NCI-H524 treated with DMSO at 0.1 percent for 48 hours (cell line): ENCODE measurements at regions not wholly inside any gene's neighbourhood (a gene's known extent, or its start where the extent isn't known, plus 50 kb on each side); places are given as distances from the start of the nearest gene placed in this dataset.

ENCODE experiments used
- DNase-seq: peaks from one replicate; lab custom pipeline; 2025; lab: John Stamatoyannopoulos, UW

DNA sequence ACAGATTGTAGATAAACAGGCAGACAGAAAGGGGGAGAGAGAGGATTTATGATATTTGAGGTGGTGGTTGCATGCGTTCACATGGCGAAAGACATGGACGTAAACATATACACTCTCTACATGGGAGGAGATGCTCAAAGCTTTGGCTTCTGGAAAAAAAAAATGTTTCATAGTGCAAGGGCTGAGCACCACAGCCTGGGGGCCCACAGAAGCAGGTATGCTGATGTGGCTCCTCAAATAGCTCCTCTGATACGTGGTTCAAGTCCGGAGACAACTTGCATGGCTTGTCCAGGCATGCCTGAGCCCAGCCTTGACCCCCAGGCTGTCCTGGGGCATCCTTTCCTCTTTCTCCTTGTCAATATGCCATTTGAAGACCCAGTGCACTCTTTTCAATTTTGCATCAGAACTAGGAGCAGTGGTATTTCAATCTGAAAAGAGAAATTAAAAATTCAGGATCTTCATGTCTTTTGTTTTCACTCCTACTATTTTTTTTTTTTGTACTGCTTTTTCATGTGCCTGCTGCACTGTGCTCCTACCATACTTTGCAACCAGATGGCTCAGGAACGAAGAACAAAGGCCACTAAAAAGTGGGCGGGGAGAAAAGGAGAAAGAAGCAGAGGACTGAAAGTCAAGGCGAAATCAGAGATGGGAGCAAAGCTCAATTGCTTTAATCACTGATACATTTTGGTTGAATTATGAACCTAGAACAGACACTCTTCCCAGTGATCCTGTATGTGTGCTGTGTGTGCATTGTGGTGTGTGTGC lies 495.7 kb upstream of the TCF4 start:
- peak; percentile 28 for DNase-seq

DNA sequence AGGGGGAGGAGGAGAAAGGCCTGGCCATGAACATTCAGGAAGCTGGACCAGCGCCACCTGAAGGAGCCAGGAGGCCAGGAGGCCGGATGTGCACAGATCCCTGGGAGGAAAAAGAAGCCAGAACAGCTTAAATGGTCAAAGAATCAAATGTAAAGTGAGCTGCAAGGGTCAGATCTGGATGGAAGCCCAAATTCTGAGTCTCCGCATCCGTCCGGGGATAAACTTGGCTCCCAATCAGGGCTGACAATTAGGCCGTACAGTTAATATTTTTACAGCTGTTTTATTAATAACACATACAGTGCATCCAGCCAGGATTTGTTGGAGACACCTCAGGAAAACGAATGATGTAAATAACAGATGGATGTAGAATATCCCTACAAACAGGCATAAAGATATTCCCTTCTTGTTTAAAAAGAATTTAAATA lies 495.1 kb upstream of the TCF4 start:
- no peak for DNase-seq

DNA sequence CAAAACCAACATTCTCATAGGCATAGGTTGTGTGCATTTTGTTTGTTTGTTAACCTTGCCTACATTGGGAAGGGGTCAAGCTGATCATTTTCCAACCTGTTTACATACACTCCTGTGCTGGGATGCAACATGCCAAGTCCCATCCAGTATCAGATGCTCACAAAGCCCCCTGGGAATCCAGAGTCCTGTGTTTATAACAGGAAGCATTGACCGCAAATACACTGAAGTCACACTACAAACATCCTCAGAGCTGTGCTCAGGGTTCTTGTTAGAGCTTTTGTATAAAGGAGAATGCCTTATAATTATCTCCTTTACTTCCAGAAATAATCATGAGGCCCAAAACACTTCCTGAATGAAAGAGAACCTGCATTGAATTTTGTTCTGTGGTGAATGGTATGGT lies 488.7 kb upstream of the TCF4 start:
- no peak for DNase-seq

DNA sequence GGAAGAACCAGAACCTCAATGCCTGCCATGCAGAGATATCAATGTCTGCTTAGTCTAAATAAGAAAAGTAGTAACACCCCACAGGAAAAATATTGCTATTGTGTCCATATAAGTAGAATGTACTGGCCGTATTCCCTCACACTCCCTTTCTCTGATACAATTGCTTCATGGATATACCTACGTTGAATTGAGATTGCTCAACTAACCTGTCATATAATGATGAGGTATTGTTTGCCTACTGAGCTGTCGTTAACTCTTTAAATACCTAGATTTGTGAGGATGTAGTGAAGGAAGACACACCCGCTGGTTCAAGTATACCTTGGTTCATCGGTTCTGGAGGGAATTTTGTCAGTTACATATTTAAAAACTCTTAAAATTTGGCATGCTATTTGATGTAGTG lies 480.7 kb upstream of the TCF4 start:
- DNase-seq: no peak

DNA sequence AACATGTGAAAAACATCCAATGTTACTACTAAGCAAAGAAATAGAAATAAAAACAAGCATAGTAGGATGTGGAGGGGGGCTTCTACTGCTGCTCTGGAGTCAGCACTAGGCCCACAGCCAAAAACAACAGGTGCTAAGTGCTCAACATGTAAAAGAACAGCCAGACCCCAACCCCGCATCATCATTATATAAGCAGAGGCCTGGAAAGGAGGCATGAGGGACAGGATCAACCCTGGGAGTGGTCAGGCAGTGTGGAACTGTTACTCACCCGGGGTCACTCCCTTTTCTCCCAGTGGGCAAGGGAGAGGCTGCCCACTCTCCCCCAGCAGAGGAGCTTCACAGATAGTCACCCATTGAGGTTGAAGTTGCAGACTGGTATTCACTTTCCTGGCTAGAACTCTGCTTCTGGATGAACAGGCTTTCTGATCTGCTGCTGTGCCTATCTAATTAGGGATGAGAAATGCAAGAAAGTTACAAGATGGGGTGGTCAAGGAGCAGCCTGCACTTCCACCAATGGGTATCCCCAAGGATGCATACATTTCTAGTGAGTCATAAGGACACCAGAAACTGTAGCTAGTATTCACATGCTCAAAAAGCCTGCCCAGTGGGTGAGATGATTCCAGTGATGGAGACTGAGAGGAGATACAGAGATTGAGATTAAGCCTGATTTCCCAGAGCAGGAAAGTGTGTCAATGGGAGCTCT lies 480.1 kb upstream of the TCF4 start:
- no peak for DNase-seq

DNA sequence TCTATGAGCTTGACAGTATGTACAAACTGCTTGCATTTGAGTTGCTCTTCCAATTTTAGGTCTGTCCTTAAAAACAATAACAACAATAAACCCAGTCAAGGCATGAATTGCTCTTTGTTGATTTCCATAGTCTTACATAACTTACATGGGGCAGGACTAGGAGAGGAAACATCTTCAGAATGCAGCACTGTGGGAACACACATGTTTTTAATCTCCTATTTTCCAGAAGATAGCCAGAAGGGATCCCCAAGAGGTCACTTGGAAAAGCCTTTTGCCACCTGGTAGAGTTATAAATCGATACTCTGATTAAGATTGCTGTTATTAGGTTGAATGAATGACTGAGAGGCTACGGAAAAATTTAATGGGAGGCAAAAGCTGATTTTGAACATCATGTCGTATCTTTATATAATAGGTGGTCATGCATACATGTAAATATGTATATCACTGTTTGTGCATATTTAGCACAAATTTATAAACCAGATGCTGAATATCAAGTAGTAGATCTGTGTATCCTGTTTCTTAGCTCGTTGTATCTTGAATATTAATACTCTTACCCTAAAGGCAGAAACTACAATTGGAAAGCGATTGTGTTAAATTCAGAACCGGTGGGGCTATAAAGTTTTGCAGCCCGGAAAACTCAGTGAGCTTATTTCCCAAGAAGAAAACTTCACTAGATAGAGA lies 479.4 kb upstream of the TCF4 start:
- DNase-seq: no peak

DNA sequence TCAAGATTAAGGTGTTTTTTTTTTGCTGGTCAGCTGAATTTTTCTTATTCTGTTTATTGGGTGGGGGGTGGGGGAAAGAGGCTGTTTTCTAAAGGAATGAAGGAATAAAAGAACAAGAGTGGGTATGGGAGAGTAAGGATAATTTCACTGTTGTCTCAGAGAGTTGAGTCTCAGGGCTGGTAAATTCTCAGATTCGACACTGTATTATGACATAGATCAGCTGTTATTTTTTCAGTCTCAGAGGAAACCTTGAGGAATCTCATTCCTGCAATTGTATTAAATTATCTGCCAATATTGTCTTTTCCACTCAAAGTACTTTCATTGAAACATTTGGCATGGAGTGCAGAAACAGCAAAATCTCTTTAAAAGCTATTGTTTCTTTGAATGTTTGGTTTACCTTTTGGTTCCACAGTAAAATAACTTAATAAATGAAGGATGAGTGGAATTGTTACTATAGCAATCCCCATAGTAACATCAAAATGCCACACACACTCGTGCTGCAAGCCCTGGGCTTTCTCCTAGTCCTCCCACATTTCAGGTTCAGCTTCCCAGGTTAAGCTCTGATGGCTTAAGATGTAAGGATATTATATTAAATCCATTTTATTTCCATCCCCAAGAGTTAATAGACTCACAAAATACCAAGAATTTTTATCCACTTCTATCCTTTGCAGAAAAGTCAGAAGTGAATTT lies 478.7 kb upstream of the TCF4 start:
- no peak for DNase-seq

DNA sequence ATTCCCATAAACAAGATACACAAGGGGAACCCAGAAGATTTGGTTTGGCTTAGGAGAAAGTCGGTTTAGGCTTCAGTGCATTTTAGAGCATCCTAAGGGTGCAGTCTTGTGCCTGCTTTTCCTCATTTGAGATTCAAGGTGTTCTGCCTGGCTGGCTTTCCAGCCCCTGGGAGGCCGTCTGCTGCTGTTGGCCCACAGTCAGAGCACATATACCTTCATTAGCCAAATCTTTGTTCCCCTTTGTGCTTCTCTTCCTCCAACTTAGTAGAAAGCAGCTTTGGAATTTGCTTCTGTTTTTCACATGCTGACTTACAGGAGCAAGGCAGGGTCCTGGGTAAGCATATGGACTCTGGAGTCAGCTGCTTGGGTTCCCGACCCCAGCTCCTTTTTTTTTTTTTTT lies 477.1 kb upstream of the TCF4 start:
- DNase-seq: no peak

DNA sequence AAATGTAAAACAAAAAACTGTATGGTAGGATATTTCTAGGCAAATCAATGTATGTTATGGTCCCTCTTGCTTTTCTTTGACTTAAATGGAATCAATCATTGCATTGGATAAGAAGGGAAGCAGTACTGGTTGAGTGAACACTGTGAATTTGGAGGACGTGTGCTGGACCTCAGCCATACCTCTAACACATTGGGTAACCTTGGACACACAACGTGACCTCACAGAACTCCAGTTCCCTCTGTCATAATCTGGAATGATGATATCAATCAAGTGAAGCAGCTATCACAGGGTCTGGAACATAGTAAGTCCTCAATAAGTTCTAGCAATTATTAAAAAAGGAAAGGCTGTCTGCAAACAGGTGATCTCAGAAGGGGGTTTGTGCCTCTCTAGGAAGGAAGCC lies 474.9 kb upstream of the TCF4 start:
- DNase-seq: no peak

DNA sequence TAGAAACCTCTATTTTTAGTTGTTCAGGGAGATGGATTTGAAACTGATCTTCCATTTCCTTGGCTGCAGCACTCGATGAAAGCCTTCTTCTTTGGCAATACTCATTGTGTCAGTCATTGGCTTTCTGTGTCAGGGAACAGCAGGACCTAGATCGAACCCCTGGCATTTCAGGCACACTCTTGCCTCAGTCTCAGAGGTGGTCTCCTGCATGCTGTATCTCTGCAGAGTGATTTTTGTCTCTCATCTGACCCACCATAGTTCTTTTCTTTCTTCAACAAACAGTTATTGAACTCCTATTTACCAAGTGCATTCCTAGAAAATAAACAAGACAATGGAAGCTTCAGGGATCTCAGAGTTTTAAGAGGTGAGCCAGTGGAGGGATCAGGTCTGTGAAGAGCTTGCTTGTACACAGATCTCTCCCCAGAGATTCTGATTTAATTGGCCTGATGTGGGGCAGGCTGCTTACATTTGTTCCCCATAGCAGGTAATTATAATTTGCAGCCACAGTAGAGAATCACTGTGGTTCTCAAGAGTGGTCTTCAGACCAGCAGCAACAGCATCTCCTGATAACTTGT lies 473.1 kb upstream of the TCF4 start:
- no peak for DNase-seq

DNA sequence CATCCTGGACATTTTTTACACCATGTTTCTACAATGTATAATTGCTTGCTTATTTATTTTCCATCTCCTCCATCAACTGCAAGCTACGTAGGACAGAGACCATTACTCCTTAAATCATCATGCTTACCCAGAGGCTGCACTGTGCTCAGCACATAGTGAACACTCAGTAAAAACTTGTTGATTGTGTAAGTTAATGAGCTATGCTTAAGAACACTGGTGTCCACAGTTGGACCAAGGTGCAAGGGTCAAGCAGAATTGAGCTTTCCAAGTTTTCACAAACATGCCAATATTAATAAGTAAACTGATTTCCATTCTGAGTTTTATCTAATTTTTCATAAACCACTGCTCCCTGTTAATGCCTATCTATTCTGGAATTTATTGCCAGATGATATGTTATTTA lies 464.2 kb upstream of the TCF4 start:
- no peak for DNase-seq

DNA sequence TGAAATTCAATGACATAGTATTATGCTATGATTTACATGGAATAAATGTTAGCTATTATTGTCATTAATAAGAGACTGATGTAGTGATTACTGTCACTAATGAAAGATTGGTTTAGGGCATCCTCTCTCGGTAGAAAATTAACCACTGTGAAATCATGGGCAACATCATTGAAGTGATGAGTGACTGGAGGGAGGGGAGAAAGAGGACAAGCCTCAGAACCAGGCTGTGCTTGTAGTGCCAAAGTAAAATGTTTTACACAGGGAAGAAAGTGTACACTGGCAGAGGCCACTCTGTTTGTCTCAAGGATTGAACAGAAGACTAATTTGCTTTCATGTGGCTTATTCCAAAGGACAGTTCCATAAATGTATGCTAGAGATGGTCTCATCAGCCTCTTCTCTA lies 456.2 kb upstream of the TCF4 start:
- DNase-seq: no peak

DNA sequence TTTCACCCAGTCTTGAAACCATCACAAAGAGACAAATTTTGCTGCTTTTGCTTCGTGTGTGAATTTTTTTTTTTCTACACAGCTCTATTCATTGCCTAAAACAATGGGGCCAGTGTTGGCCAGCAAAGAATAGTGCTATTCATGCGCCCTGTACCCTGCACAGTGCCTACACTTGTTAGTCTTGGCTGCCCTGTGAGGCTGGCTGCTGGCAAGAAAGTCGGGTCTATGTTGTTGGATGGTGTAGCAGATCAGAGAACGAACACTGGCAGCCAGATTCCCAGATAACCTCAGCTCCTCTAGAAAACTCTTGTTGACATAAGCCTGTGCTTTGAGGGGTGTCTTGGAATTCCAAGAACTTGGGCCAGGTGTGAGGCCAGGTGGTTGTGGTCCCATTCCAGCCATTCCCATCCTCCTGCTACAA lies 455.7 kb upstream of the TCF4 start:
- no peak for DNase-seq

DNA sequence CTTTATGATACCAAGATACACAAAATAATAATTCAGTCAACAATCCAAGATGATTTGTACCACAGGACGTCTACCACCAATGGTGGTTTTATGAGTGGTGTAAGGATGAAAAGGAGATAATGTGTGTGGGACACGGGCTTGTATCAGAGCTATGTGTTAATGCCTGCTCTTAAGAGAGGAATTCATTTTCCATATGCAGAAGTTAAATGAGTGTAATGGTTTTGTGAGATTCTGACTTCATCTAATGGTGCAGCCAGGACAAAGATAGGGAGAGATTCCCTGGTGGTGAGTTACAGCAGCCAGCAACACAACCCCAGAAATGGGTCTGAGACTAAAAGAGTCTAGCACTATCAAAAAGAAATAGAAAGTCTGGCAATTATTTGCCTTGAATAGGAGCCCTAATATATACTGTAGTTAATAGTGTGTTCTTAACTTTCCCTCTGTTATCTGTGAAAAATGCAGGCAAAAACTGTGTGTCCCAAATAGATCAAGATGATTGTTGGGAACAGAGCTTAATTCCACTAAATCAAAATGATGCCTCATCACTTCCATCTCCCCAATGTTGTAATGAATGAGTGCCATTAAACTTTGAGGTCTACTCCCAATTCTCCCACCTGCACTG lies 455.0 kb upstream of the TCF4 start:
- no peak for DNase-seq

DNA sequence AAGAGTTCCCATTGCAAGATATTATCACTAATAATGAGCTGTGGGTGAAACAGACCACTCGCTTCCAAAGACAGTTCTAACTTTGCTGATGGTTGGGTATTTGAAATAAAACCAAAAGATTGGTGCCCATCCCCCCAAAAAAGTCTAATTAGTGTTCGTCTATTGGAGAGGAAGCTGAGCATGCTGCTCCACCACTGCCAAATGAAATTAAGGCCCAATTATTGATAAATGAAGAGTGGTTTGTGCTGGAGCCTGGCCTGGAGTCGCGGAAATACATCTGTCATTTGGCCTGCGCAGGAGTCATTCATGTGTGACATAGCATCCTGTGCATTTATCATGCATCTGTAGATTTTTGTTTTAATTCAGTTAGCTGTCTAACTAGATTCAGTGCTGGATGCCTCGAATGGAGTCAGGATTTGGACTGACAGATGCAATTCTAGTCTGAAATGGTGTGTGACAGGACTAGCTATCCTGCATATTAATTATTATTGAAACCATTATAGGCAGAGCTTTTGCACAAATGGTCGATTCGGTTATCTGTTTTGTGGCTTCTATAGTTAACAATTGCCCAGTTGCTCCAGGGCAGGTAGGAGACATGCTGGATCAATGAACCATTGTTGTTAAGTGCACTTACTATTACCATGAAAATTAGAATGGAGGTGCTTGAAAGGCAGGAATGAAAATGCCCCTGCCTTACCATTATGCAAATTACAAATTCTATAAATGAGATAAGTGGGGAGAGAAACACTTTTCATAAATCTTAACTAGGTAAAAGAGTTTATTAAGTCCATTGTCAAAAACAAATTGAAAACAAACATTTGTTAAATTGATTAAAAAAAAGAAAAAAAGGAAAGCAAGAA lies 450.4 kb upstream of the TCF4 start:
- DNase-seq: peak; percentile 41

DNA sequence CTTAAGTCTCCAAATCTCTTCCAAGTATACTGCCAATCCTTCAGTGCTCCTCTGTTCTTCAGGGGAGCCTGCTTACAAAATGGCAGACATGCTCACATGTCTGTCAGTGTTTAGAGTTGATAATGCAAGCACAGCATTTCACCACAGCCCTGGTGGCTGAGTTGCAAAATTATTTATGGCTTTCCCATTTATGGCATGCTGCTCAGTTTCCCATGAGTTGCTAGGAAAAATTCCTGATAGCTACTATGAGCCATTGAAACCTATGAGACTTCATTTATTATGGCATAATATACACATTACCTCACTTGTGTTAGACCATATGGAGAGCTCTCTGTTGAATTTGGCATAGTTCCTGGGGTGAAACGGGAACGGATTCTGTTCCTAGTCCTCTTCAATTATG lies 448.7 kb upstream of the TCF4 start:
- no peak for DNase-seq

DNA sequence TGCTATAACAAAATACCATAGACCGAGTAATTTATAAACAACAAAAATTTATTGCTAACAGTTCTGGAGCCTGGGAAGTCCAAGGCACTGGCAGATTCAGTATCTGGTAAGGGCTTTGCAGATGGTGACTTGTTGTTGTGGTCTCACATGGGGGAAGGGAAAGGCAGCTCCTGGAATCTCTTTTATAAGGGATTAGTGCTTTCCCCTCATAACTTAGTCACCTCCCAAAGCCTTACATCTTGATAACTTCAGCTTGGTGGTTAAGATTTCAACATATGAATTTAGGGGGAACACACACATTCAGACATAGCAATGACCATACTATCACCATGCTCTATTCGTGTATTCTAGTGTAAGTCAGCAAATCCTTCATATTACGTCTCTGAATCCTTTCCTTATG lies 447.6 kb upstream of the TCF4 start:
- no peak for DNase-seq

DNA sequence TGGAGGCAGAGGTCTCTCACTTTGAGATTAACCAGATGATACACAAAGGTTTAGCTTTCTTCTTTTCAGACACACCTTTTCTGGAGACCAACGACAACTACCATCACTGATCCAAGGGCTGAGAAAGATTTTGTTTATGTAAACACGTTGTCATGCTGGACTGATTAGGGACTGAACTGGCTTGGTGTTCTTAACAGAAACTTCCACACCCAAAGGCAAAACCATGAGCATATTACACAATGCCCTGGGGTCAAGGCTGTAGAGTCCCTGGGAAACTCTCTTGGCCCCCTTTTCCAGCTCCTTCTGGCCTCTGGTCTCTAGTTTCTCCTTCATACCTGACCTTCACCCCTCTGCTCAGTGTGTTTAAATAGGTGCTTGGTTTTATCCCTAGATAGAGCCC lies 447.0 kb upstream of the TCF4 start:
- DNase-seq: no peak

DNA sequence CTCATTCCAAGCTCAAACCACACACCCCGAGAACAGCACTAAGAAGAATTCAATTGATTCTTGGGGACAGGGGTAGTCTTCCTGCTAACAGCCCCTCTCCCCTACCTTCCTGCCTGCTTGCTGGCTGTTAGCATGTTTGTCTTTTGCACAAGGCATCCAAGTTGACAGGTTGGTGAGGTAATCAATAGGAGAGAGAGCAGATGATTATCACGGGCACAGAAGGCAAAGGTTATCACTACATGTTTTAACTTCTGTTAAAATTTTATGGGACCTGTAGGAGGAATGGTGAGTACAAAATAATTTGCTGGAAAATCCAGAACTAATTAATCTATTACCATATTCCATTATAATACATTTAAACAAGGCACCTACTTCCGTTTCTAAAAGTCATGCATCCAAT lies 442.1 kb upstream of the TCF4 start:
- no peak for DNase-seq

DNA sequence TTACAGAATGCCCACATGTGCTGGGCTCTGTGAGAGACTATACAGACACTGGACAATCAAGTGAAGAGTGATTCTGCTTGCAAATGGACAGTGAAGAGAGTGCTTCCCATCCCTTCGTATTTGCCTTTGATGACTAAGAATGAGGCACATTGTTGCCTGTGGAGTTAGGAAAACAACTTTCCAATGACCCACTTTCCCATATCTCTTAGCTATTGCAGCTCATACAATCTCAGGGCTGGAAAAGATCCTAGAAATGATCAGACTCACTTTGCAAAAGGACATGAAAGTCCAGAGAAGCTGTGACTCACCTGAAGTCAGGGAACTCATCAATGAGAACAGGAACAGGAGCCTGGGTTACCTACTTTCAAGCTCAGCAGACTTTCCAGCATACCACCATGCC lies 440.5 kb upstream of the TCF4 start:
- no peak for DNase-seq

DNA sequence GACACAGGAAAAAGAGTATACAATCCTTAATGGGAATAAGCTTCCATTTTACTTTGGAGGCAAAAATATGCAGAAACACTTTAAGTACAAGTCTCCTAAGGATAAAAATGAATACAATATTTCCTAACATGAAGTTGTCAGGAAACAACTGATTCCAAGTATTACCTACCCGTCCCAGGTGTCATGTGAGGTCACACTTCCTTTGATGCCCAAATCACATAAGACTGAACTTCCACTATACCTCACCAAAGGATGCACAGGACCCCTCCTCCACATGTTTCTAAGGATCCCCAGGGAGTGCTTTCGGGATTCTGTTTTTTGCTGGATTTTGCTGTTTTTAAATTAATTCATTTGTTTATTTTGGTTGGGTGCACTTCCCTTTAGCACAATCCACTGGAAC lies 438.5 kb upstream of the TCF4 start:
- no peak for DNase-seq
